SK-N-SH treated with all-trans-retinoic acid at 6 μM for 48 hours (cell line): ENCODE measurements at regions not wholly inside any gene's neighbourhood (a gene's known extent, or its start where the extent isn't known, plus 50 kb on each side); places are given as distances from the start of the nearest gene placed in this dataset.

Source experiments
- TCF4 ChIP-seq: fragments of 250-450 bp; sonication (Bioruptor Pico); IDR thresholded peaks from 2 replicates; pipeline ENCODE4 v1.8.0; 2021; ENCODE audit warnings: mild to moderate bottlenecking, moderate library complexity, borderline replicate concordance
- ZFP30 ChIP-seq: fragments of 450-650 bp; formaldehyde crosslinking; IDR thresholded peaks from 2 replicates; pipeline ENCODE4 v1.5.0; 2022; ENCODE audit warnings: mild to moderate bottlenecking, moderate library complexity

DNA sequence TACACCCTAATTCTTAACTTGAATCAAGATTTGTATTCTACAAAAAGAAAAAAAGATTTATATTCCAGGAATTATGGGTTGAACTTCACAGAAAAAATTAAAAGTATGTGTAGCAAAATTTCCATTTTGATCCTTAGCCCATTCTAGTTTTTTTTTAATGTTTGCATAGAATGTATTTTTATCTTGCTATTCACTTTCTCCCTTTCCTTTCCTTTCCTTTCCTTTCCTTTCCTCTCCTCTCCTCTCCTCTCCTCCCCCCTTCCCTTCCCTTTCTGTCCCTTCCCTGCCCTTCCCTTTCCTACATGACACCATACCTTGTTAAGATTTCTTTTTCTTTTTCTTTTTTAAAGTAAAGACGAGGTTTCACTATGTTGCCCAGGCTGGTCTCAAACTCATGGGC, 542.5 kb upstream of the PTGER4 start:
- TF ChIP-seq TCF4 (CRISPR knock-in tag) (no peak), ZFP30 (CRISPR knock-in tag) (no peak)
